ENCODE measurements at regions not wholly inside any gene's neighbourhood (a gene's known extent, or its start where the extent isn't known, plus 50 kb on each side); places are given as distances from the start of the nearest gene placed in this dataset.

GRCh38 chr13:80428349-80429096 is 87.6 kb upstream of the SPRY2 start:
- ATAC-seq (no peak), FAIRE-seq (no peak), DNase-seq (ENCODE audit: low read depth in 1 of 2, low spot score in 1 of 2) (no peak)
- ChIA-PET POLR2A (no interaction called here), CTCF (no interaction called here)
- TF ChIP-seq TP53 (CRISPR knock-in tag; IDR thresholded peaks at IDR 0.05) (no peak), CBX2 (IDR thresholded peaks at IDR 0.05; ENCODE audit: borderline replicate concordance, low read depth) (no peak), CHD2 (IDR thresholded peaks at IDR 0.05; ENCODE audit: low read length, partially characterized antibody) (no peak), NR3C1 (IDR thresholded peaks at IDR 0.05) (no peak), FOSL2 (IDR thresholded peaks at IDR 0.05) (no peak), FOSL2 (CRISPR knock-in tag; IDR thresholded peaks at IDR 0.05) (no peak), MAX (IDR thresholded peaks at IDR 0.05) (no peak), REST (IDR thresholded peaks at IDR 0.05) (no peak), RCOR1 (IDR thresholded peaks at IDR 0.05; ENCODE audit: low read depth, low read length) (no peak), CEBPB (IDR thresholded peaks at IDR 0.05) (no peak), JUNB (IDR thresholded peaks at IDR 0.05) (no peak), HMGXB4 (CRISPR knock-in tag; IDR thresholded peaks at IDR 0.05; ENCODE audit: borderline replicate concordance) (no peak), EHF (CRISPR knock-in tag; IDR thresholded peaks at IDR 0.05) (no peak), ELK1 (IDR thresholded peaks at IDR 0.05; ENCODE audit: low read depth, low read length) (no peak), ESRRA (IDR thresholded peaks at IDR 0.05; ENCODE audit: borderline replicate concordance, low read length) (no peak), BHLHE40 (IDR thresholded peaks at IDR 0.05; ENCODE audit: low read depth, low read length) (no peak), MAFK (IDR thresholded peaks at IDR 0.05; ENCODE audit: partially characterized antibody) (no peak), FOXS1 (CRISPR knock-in tag; IDR thresholded peaks at IDR 0.05) (no peak), CTCF (IDR thresholded peaks at IDR 0.05) (no peak), KDM5A (IDR thresholded peaks at IDR 0.05) (no peak), NPAS2 (CRISPR knock-in tag; IDR thresholded peaks at IDR 0.05; ENCODE audit: borderline replicate concordance) (no peak)
- Histone ChIP-seq H3K4me1 (no peaks in the 10 kb centered on the region), H3K27ac (no peak overlapping the region), H3K4me3 (no peak overlapping the region), H3K4me2 (no peak overlapping the region), H3K9me3 (0 out of 3 replicates have a peak, but pooled peaks cover 2% of the 10 kb centered on the region)
- WGBS (ENCODE audit: missing lambda C conversion rate) = 66% methylated on average over 3 of the region's 3 CpGs

Measured in A549 (cell line).